Hepatocyte (in vitro differentiated cells): ENCODE measurements at regions not wholly inside any gene's neighbourhood (a gene's known extent, or its start where the extent isn't known, plus 50 kb on each side); places are given as distances from the start of the nearest gene placed in this dataset.
A peak's percentile ranks its signal among the peaks of the same experiment; 100 is the strongest.

ENCODE experiments used
- DNase-seq: peaks from one replicate; pipeline ENCODE4 v3.0.0-alpha.2; 2016; ENCODE audit warnings: low spot score
- H2AFZ ChIP-seq: fragments of 200-600 bp; sonication (generic); 2 replicates; pipeline ENCODE4 v1.6.0; 2016; ENCODE audit warnings: antibody characterized with exemption, mild to moderate bottlenecking
- H3K27ac ChIP-seq: fragments of 200-600 bp; sonication (generic); 2 replicates; pipeline ENCODE4 v1.5.1; 2016; ENCODE audit warnings: mild to moderate bottlenecking
- H3K27me3 ChIP-seq: fragments of 200-600 bp; sonication (generic); 2 replicates; pipeline ENCODE4 v1.6.1; 2016
- H3K36me3 ChIP-seq: fragments of 200-600 bp; sonication (generic); replicated peaks from 2 replicates; pipeline ENCODE4 v1.5.1; 2016; ENCODE audit warnings: low read depth; ENCODE audit not compliant: insufficient read depth
- H3K4me1 ChIP-seq: fragments of 200-600 bp; sonication (generic); 2 replicates; pipeline ENCODE4 v1.5.1; 2016; ENCODE audit warnings: mild to moderate bottlenecking, moderate library complexity; ENCODE audit not compliant: insufficient read depth
- H3K4me2 ChIP-seq: fragments of 200-600 bp; sonication (generic); 2 replicates; pipeline ENCODE4 v1.6.0; 2016
- H3K4me3 ChIP-seq: fragments of 200-600 bp; sonication (generic); 2 replicates; pipeline ENCODE4 v1.5.1; 2016; ENCODE audit warnings: mild to moderate bottlenecking
- H3K79me2 ChIP-seq: fragments of 200-600 bp; sonication (generic); 2 replicates; pipeline ENCODE4 v1.6.0; 2017; ENCODE audit warnings: mild to moderate bottlenecking
- H3K9me2 ChIP-seq: fragments of 200-600 bp; sonication (generic); replicated peaks from 2 replicates; pipeline ENCODE4 v1.6.0; 2017; ENCODE audit warnings: mild to moderate bottlenecking; ENCODE audit not compliant: insufficient read depth
- H3K9me3 ChIP-seq: fragments of 200-600 bp; sonication (generic); 2 replicates; pipeline ENCODE4 v1.5.1; 2016; ENCODE audit warnings: low read depth, mild to moderate bottlenecking
- H4K20me1 ChIP-seq: fragments of 200-600 bp; sonication (generic); 2 replicates; pipeline ENCODE4 v1.6.0; 2016; ENCODE audit warnings: mild to moderate bottlenecking; ENCODE audit not compliant: insufficient read depth, poor library complexity, severe bottlenecking
- EZH2 ChIP-seq: fragments of 200-600 bp; sonication (generic); IDR thresholded peaks from 2 replicates; pipeline ENCODE4 v1.6.1; 2016; ENCODE audit warnings: antibody characterized with exemption, mild to moderate bottlenecking, borderline replicate concordance
- EZH2phosphoT487 ChIP-seq: fragments of 200-600 bp; sonication (generic); IDR thresholded peaks from one replicate; pipeline ENCODE4 v1.6.1; 2018; ENCODE audit warnings: antibody characterized with exemption, mild to moderate bottlenecking, low read depth, moderate library complexity; ENCODE audit not compliant: unreplicated experiment, severe bottlenecking
- WGBS: methylation state at CpG from one replicate; pipeline ENCODE4 v1.1.6; 2016; ENCODE audit warnings: low lambda C conversion rate; ENCODE audit errors: missing lambda C conversion rate; 5-methylcytosine and 5-hydroxymethylcytosine counted together
- TF ChIP-seq, protein P1 (sequence below): fragments of 200-600 bp; sonication (generic); IDR thresholded peaks from 2 replicates; pipeline ENCODE4 v1.5.1; 2016; ENCODE audit warnings: antibody characterized with exemption, mild to moderate bottlenecking; ENCODE audit not compliant: poor library complexity

- Histone ChIP-seq H3K4me3 (no peak overlapping the region), H3K27me3 (no peaks in the 10 kb centered on the region), H4K20me1 (no peaks in the 10 kb centered on the region), H3K4me2 (no peak overlapping the region), H3K36me3 (no peaks in the 10 kb centered on the region), H3K4me1 (peaks cover 4% of the 10 kb centered on the region), H3K79me2 (no peaks in the 10 kb centered on the region), H3K9me2 (no peaks in the 10 kb centered on the region), H3K9me3 (no peaks in the 10 kb centered on the region), H3K27ac (no peak overlapping the region), H2AFZ (no peak overlapping the region)
- no peak for TF ChIP-seq EZH2phosphoT487
- TF ChIP-seq EZH2 = no peak
- TF ChIP-seq, protein P1, sequence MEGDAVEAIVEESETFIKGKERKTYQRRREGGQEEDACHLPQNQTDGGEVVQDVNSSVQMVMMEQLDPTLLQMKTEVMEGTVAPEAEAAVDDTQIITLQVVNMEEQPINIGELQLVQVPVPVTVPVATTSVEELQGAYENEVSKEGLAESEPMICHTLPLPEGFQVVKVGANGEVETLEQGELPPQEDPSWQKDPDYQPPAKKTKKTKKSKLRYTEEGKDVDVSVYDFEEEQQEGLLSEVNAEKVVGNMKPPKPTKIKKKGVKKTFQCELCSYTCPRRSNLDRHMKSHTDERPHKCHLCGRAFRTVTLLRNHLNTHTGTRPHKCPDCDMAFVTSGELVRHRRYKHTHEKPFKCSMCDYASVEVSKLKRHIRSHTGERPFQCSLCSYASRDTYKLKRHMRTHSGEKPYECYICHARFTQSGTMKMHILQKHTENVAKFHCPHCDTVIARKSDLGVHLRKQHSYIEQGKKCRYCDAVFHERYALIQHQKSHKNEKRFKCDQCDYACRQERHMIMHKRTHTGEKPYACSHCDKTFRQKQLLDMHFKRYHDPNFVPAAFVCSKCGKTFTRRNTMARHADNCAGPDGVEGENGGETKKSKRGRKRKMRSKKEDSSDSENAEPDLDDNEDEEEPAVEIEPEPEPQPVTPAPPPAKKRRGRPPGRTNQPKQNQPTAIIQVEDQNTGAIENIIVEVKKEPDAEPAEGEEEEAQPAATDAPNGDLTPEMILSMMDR = no peak
- no peak for DNase-seq
Measured at GRCh38 chr20:51987812-51988211, 185.5 kb upstream of the SALL4 start.

DNA sequence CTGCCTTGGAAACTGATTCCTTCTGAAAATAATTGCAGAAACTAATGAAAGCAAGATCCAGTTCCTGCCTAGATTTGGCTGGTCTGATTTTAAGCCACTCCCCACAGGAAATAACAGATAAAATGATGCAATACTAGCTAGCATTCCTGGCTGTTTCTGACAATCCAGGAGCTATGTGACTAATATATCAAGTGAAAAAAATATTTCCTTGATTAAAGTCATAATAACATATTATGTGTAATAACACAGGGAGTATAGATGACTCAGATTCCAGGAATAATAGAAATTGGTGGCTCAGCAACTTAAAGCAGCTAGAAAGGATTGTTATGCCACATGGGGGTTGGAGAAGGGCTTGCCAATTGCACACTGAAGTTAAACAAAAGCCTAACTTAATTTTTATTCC is 182.7 kb upstream of the SALL4 start:
- Histone ChIP-seq H3K9me3 (no peaks in the 10 kb centered on the region), H3K4me1 (peaks cover 4% of the 10 kb centered on the region), H4K20me1 (no peaks in the 10 kb centered on the region), H3K4me2 (no peak overlapping the region), H3K4me3 (no peak overlapping the region), H2AFZ (no peak overlapping the region), H3K36me3 (no peaks in the 10 kb centered on the region), H3K27me3 (no peaks in the 10 kb centered on the region), H3K79me2 (no peaks in the 10 kb centered on the region), H3K27ac (peak overlapping the region; percentile 72), H3K9me2 (no peaks in the 10 kb centered on the region)
- no peak for TF ChIP-seq EZH2phosphoT487
- no peak for TF ChIP-seq EZH2
- DNase-seq = peak; percentile 60

GRCh38 chr20:51980277-51980676 is 178.0 kb upstream of the SALL4 start:
- H3K36me3 ChIP-seq = no peaks in the 10 kb centered on the region
- H3K4me1 ChIP-seq = peaks cover 2% of the 10 kb centered on the region
- H4K20me1 ChIP-seq = no peaks in the 10 kb centered on the region
- no peak for DNase-seq
- no peak overlapping the region for H3K4me2 ChIP-seq
- TF ChIP-seq EZH2phosphoT487 = no peak
- TF ChIP-seq, protein P1 = no peak
- no peak for TF ChIP-seq EZH2
- 95% methylated on average over 11 of the region's 11 CpGs for WGBS
- no peaks in the 10 kb centered on the region for H3K9me2 ChIP-seq
- no peak overlapping the region for H2AFZ ChIP-seq
- no peaks in the 10 kb centered on the region for H3K9me3 ChIP-seq
- H3K27ac ChIP-seq = no peak overlapping the region
- H3K27me3 ChIP-seq = no peaks in the 10 kb centered on the region
- H3K4me3 ChIP-seq = no peak overlapping the region
- H3K79me2 ChIP-seq = no peaks in the 10 kb centered on the region

GRCh38 chr20:51979226-51979625 is 176.9 kb upstream of the SALL4 start:
- Histone ChIP-seq H4K20me1 (no peaks in the 10 kb centered on the region), H3K79me2 (no peaks in the 10 kb centered on the region), H2AFZ (no peak overlapping the region), H3K36me3 (no peaks in the 10 kb centered on the region), H3K27ac (no peak overlapping the region), H3K9me2 (no peaks in the 10 kb centered on the region), H3K4me3 (no peak overlapping the region), H3K4me1 (no peaks in the 10 kb centered on the region), H3K9me3 (no peaks in the 10 kb centered on the region), H3K27me3 (no peaks in the 10 kb centered on the region), H3K4me2 (no peak overlapping the region)
- DNase-seq = no peak
- TF ChIP-seq, protein P1 = no peak
- no peak for TF ChIP-seq EZH2
- no peak for TF ChIP-seq EZH2phosphoT487
- WGBS = 92% methylated on average over 4 of the region's 4 CpGs
